OCI-LY7 (cell line): ENCODE measurements at regions not wholly inside any gene's neighbourhood (a gene's known extent, or its start where the extent isn't known, plus 50 kb on each side); places are given as distances from the start of the nearest gene placed in this dataset.

Experiments used
- BruUV-seq: library from RNA; stranded (reverse); fragments of 400-500 nt; replicated peaks from 2 replicates; lab custom pipeline; 2021; lab: Mats Ljungman, UMichigan
- CTCF ChIA-PET: fragments of 300-600 bp; sonication (Branson Sonifier 250); formaldehyde crosslinking; loops from one replicate; lab custom pipeline; 2022; ENCODE audit warnings: antibody characterized with exemption; ENCODE audit not compliant: unreplicated experiment; lab: Charles Lee
- POLR2A ChIA-PET: fragments of 300-600 bp; sonication (Branson Sonifier 250); formaldehyde crosslinking; loops from one replicate; lab custom pipeline; 2022; ENCODE audit warnings: antibody characterized with exemption; lab: Charles Lee
- DNase-seq: peaks from one replicate; pipeline ENCODE4 v3.0.0-alpha.2; 2015; ENCODE audit warnings: low spot score
- H2AFZ ChIP-seq: fragments of 200-600 bp; sonication (generic), shearing (Covaris generic); 2 replicates; pipeline ENCODE4 v1.6.1; 2014; ENCODE audit warnings: mild to moderate bottlenecking, antibody characterized with exemption, low read length, moderate library complexity
- H3K27ac ChIP-seq: fragments of 200-600 bp; sonication (generic); 2 replicates; pipeline ENCODE4 v1.5.1; 2014; ENCODE audit warnings: mixed run types, low read depth, mild to moderate bottlenecking, moderate library complexity, low read length, inconsistent platforms; ENCODE audit not compliant: poor library complexity, severe bottlenecking
- H3K36me3 ChIP-seq: fragments of 200-600 bp; sonication (generic); 2 replicates; pipeline ENCODE4 v1.6.1; 2014; ENCODE audit warnings: mild to moderate bottlenecking, antibody characterized with exemption, low read length, moderate library complexity, mixed read lengths; ENCODE audit not compliant: insufficient read depth
- H3K4me1 ChIP-seq: fragments of 200-600 bp; sonication (generic); 2 replicates; pipeline ENCODE4 v1.5.1; 2014; ENCODE audit warnings: mild to moderate bottlenecking, low read length; ENCODE audit not compliant: insufficient read depth, poor library complexity, severe bottlenecking
- H3K4me2 ChIP-seq: fragments of 200-600 bp; sonication (generic); 2 replicates; pipeline ENCODE4 v1.6.1; 2014; ENCODE audit warnings: mild to moderate bottlenecking, low read length
- H3K4me3 ChIP-seq: fragments of 200-600 bp; sonication (generic); 2 replicates; pipeline ENCODE4 v1.5.1; 2014; ENCODE audit warnings: mild to moderate bottlenecking, low read depth, low read length; ENCODE audit not compliant: poor library complexity, severe bottlenecking
- H3K79me2 ChIP-seq: fragments of 200-600 bp; sonication (generic); 2 replicates; pipeline ENCODE4 v1.6.1; 2016; ENCODE audit warnings: low read depth, mild to moderate bottlenecking, low read length, moderate library complexity, mixed read lengths; ENCODE audit not compliant: insufficient read depth
- H3K9me2 ChIP-seq: fragments of 200-600 bp; sonication (generic); 2 replicates; pipeline ENCODE4 v1.6.1; 2016; ENCODE audit warnings: mild to moderate bottlenecking, low read length, mixed read lengths; ENCODE audit not compliant: insufficient read depth
- H3K9me3 ChIP-seq: fragments of 200-600 bp; sonication (generic); 2 replicates; pipeline ENCODE4 v1.6.1; 2014; ENCODE audit warnings: mild to moderate bottlenecking, mixed run types, low read length, mixed read lengths
- H4K20me1 ChIP-seq: fragments of 200-600 bp; sonication (generic); 2 replicates; pipeline ENCODE4 v1.6.1; 2014; ENCODE audit warnings: mild to moderate bottlenecking, antibody characterized with exemption, low read length, moderate library complexity, mixed read lengths; ENCODE audit not compliant: insufficient read depth
- EZH2phosphoT487 ChIP-seq: fragments of 200-600 bp; sonication (generic); IDR thresholded peaks from 2 replicates; pipeline ENCODE4 v1.6.1; 2018; ENCODE audit warnings: low read depth, borderline replicate concordance, mild to moderate bottlenecking, mixed run types, antibody characterized with exemption, low read length, moderate library complexity, mixed read lengths
- intact Hi-C: fragments of 100-400 bp; cut with micrococcal nuclease; formaldehyde crosslinking; loops from one replicate; pipeline ENCODE4 v1.10.0; 2022; ENCODE audit not compliant: unreplicated experiment
- TF ChIP-seq, protein P1 (sequence below): fragments of 200-600 bp; sonication (generic); conservative IDR thresholded peaks from 2 replicates; pipeline ENCODE4 v1.5.1; 2014; ENCODE audit warnings: mild to moderate bottlenecking, antibody characterized with exemption, low read length, moderate library complexity, mixed read lengths

- Histone ChIP-seq H3K4me2 (no peak overlapping the region), H3K4me1 (no peaks in the 10 kb centered on the region), H3K36me3 (no peaks in the 10 kb centered on the region), H4K20me1 (no peaks in the 10 kb centered on the region), H3K27ac (no peak overlapping the region), H3K9me2 (no peaks in the 10 kb centered on the region), H3K9me3 (no peaks in the 10 kb centered on the region), H2AFZ (no peak overlapping the region), H3K4me3 (no peak overlapping the region), H3K79me2 (no peaks in the 10 kb centered on the region)
- POLR2A ChIA-PET: interaction anchor here (1.2 kb wide), 1 partner anchor 17 kb away, joined by 3 read pairs; no protein-coding TSS in a partner anchor
- BruUV-seq: no TSS peak
- CTCF ChIA-PET: no interaction called here
- intact Hi-C loops: no loop called here
- DNase-seq: no peak
- TF ChIP-seq, protein P1, sequence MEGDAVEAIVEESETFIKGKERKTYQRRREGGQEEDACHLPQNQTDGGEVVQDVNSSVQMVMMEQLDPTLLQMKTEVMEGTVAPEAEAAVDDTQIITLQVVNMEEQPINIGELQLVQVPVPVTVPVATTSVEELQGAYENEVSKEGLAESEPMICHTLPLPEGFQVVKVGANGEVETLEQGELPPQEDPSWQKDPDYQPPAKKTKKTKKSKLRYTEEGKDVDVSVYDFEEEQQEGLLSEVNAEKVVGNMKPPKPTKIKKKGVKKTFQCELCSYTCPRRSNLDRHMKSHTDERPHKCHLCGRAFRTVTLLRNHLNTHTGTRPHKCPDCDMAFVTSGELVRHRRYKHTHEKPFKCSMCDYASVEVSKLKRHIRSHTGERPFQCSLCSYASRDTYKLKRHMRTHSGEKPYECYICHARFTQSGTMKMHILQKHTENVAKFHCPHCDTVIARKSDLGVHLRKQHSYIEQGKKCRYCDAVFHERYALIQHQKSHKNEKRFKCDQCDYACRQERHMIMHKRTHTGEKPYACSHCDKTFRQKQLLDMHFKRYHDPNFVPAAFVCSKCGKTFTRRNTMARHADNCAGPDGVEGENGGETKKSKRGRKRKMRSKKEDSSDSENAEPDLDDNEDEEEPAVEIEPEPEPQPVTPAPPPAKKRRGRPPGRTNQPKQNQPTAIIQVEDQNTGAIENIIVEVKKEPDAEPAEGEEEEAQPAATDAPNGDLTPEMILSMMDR: no peak
- no peak for TF ChIP-seq EZH2phosphoT487
These were observed 74.0 kb upstream of the PELI2 start for GRCh38 chr14:56044196-56044595.

DNA sequence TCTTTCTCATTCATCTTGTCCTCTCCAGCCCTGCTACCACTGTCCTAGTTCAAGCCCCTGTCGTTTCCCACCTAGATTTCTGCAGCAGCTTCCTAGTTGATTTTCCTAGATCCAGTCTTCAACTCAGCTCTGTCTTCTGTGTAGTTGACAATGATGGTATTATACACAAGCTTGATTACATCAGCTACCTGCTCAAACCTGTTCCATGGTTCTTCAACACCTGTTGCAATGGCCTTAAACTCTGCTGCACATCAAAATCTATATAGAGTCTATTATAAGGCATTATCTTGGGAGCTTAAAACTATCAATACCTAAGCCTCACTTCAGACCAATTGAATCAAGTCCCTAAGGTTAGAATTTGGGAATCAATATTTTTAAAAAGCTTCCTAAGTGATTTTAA, 71.7 kb upstream of the PELI2 start:
- H3K79me2 ChIP-seq: no peaks in the 10 kb centered on the region
- no peak overlapping the region for H3K4me3 ChIP-seq
- no peaks in the 10 kb centered on the region for H4K20me1 ChIP-seq
- intact Hi-C loops: no loop called here
- TF ChIP-seq, protein P1: no peak
- TF ChIP-seq EZH2phosphoT487: no peak
- no TSS peak for BruUV-seq
- no peak overlapping the region for H3K4me2 ChIP-seq
- H2AFZ ChIP-seq: no peak overlapping the region
- H3K36me3 ChIP-seq: no peaks in the 10 kb centered on the region
- CTCF ChIA-PET: no interaction called here
- no peaks in the 10 kb centered on the region for H3K9me3 ChIP-seq
- H3K9me2 ChIP-seq: no peaks in the 10 kb centered on the region
- DNase-seq: no peak
- no peaks in the 10 kb centered on the region for H3K4me1 ChIP-seq
- POLR2A ChIA-PET: interaction anchor here (0.6 kb wide), 1 partner anchor 59 kb away, joined by 3 read pairs; no protein-coding TSS in a partner anchor
- H3K27ac ChIP-seq: no peak overlapping the region

- Histone ChIP-seq H3K36me3 (no peaks in the 10 kb centered on the region), H3K27ac (no peak overlapping the region), H3K4me1 (no peaks in the 10 kb centered on the region), H3K4me3 (no peak overlapping the region), H3K9me2 (no peaks in the 10 kb centered on the region), H4K20me1 (no peaks in the 10 kb centered on the region), H3K79me2 (no peaks in the 10 kb centered on the region), H3K4me2 (no peak overlapping the region), H2AFZ (no peak overlapping the region), H3K9me3 (no peaks in the 10 kb centered on the region)
- TF ChIP-seq, protein P1: no peak
- no peak for TF ChIP-seq EZH2phosphoT487
- intact Hi-C loops: no loop called here
- BruUV-seq: no TSS peak
- DNase-seq: no peak
- CTCF ChIA-PET: no interaction called here
- POLR2A ChIA-PET: no interaction called here
These were observed 71.2 kb upstream of the PELI2 start for GRCh38 chr14:56046996-56047395.
